Loucy (cell line): ENCODE measurements at regions not wholly inside any gene's neighbourhood (a gene's known extent, or its start where the extent isn't known, plus 50 kb on each side); places are given as distances from the start of the nearest gene placed in this dataset.

Experiments
- EZH2phosphoT487 ChIP-seq: fragments of 200-600 bp; IDR thresholded peaks from 2 replicates; pipeline ENCODE4 v1.6.1; 2018; ENCODE audit warnings: antibody characterized with exemption, mild to moderate bottlenecking, moderate library complexity, borderline replicate concordance
- TF ChIP-seq, protein P1 (sequence below): fragments of 200-600 bp; sonication (generic); conservative IDR thresholded peaks from 2 replicates; pipeline ENCODE4 v1.5.1; 2014; ENCODE audit warnings: mild to moderate bottlenecking, antibody characterized with exemption, low read length

DNA sequence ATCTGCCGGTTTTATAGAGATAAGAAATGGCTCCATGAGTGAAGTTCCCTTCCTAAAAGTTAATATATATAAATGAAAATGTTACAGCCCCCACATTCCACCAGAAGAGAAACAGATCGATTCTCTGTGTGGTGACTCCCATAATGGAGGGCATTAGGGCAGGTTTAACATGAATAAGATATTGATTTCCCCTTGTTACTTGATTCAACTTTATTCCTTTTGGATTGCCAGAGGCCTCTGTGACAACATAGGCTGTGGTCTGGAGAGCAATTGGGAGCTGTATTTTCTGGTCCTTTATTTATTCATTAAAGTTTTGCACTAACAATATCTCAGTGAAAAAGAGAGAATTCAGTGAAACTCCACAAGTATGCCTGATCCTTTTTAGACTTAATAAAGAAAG is 125.2 kb upstream of the CCDC196 start:
- TF ChIP-seq, protein P1, sequence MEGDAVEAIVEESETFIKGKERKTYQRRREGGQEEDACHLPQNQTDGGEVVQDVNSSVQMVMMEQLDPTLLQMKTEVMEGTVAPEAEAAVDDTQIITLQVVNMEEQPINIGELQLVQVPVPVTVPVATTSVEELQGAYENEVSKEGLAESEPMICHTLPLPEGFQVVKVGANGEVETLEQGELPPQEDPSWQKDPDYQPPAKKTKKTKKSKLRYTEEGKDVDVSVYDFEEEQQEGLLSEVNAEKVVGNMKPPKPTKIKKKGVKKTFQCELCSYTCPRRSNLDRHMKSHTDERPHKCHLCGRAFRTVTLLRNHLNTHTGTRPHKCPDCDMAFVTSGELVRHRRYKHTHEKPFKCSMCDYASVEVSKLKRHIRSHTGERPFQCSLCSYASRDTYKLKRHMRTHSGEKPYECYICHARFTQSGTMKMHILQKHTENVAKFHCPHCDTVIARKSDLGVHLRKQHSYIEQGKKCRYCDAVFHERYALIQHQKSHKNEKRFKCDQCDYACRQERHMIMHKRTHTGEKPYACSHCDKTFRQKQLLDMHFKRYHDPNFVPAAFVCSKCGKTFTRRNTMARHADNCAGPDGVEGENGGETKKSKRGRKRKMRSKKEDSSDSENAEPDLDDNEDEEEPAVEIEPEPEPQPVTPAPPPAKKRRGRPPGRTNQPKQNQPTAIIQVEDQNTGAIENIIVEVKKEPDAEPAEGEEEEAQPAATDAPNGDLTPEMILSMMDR = no peak
- TF ChIP-seq EZH2phosphoT487 = no peak
